ENCODE measurements at regions not wholly inside any gene's neighbourhood (a gene's known extent, or its start where the extent isn't known, plus 50 kb on each side); places are given as distances from the start of the nearest gene placed in this dataset.

- no peak overlapping the region for H3K27ac ChIP-seq
- no peak overlapping the region for H3K4me3 ChIP-seq
These were observed 872.3 kb downstream of the MAT2B start for GRCh38 chr5:164377746-164378145.

- no peak overlapping the region for H3K4me3 ChIP-seq
- no peak overlapping the region for H3K27ac ChIP-seq
These were observed 878.2 kb downstream of the MAT2B start for GRCh38 chr5:164383662-164384061.

- Histone ChIP-seq H3K27ac (no peak overlapping the region), H3K4me3 (no peak overlapping the region)
These were observed 887.1 kb downstream of the MAT2B start for GRCh38 chr5:164392531-164392930.

- Histone ChIP-seq H3K27ac (no peak overlapping the region), H3K4me3 (no peak overlapping the region)
These were observed 889.3 kb downstream of the MAT2B start for GRCh38 chr5:164394686-164395194.

DNA sequence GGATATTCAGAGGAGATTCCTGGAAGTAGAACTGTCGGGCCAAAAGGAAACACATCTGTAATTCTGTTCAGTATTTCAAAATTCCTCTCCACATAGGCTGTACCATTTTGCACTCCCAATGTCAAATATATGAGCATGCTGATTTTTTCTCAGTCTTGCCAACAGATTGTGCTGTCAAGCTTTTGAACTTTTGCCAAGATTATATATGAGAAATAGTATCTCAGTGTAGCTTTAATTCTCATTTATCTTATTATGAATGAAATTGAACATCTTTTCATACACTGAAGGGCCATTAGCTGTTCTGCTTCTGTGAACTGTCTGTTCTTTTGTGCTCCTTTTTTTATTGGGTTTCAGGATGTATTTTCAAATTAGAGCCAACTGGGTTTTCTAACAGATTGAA, 907.1 kb downstream of the MAT2B start:
- Histone ChIP-seq H3K27ac (no peak overlapping the region), H3K4me3 (no peak overlapping the region)

- Histone ChIP-seq H3K4me3 (no peak overlapping the region), H3K27ac (no peak overlapping the region)
These were observed 914.7 kb downstream of the MAT2B start for GRCh38 chr5:164420161-164420560.

DNA sequence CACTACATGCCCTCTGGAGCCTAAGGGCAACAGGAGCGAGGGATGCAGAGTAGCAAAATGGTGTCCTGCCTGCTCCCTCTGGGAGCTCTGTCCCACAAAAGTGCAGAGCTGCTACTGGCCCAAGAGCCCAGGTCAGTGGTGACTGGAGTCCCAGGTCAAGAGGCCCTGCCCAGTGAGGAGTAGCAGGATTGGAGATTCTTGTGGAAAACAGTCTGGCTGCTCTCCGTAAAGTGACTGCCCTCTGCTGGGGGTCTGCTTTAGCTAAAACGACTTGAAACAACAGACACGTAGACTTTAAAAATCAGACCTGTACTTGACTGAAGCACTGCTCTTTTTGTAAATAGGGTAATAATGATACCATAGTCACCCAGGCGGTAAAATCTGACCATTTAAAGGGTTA, 917.0 kb downstream of the MAT2B start:
- Histone ChIP-seq H3K27ac (no peak overlapping the region), H3K4me3 (no peak overlapping the region)

- H3K27ac ChIP-seq = no peak overlapping the region
- no peak overlapping the region for H3K4me3 ChIP-seq
These were observed 926.4 kb downstream of the MAT2B start for GRCh38 chr5:164431634-164432304.

- Histone ChIP-seq H3K27ac (no peak overlapping the region), H3K4me3 (no peak overlapping the region)
These were observed 927.9 kb downstream of the MAT2B start for GRCh38 chr5:164433106-164433870.

DNA sequence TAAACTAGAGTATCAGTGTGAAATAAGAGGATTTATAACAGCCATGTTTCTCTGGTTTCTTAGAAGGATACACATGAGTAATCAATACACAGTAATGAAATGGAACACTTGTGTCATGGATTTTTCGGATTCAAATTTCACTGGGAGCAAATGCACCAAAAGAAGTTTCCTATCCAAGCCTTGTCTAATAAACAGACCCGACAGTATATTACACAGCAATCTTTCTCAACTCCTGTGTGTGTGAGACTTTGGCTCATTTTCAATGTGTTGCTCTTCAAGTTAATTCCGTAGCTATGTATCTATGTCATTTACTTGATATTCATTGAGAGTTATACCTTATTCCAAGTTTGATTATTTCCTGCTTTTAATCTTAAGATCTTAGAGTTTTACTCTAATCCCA, 930.2 kb downstream of the MAT2B start:
- Histone ChIP-seq H3K4me3 (no peak overlapping the region), H3K27ac (no peak overlapping the region)

DNA sequence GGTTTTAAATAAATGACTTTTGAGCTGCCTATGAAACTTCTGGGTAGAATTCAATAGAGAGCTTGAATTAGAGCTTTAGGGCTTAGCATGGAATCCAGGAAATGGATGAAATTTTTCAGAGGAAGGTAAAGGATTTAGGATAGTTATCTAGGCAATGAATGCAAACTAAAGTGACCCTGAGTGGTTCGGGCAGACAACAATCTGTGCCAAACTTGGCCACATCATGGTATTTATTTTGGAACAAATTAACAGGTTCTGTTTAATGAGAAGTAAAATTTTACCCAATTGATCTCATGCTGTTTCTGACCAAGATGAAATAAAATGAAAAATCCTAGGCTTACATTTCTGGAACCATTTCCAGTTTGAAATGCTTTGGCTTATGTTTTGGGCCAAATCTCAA, 934.4 kb downstream of the MAT2B start:
- Histone ChIP-seq H3K27ac (no peak overlapping the region), H3K4me3 (no peak overlapping the region)

- Histone ChIP-seq H3K27ac (no peak overlapping the region), H3K4me3 (no peak overlapping the region)
These were observed 944.0 kb downstream of the MAT2B start for GRCh38 chr5:164449460-164449859.

DNA sequence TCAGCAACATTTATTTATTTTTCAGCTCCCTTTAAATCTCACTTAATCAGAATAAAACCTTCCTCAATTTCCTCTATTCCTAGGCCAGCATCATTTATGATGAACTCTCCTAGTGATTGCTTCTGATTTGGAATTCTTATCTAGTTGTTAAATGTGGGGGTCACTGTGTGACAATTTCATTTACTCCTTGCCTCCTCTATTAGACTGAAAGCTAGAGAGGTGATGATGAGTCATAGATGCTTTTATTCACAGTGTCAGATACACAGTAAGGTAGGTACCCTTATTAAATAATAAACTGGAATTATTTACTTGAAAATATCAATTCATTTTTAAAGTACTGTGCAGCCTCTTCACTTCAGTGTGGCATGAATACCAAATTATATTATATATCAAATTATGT, 960.6 kb downstream of the MAT2B start:
- H3K27ac ChIP-seq = no peak overlapping the region
- H3K4me3 ChIP-seq = no peak overlapping the region

GRCh38 chr5:164470312-164470711, 964.9 kb downstream of the MAT2B start:
- Histone ChIP-seq H3K27ac (no peak overlapping the region), H3K4me3 (no peak overlapping the region)

GRCh38 chr5:164472165-164472564, 966.7 kb downstream of the MAT2B start:
- no peak overlapping the region for H3K27ac ChIP-seq
- H3K4me3 ChIP-seq = no peak overlapping the region

GRCh38 chr5:164475339-164475977, 970.0 kb downstream of the MAT2B start:
- Histone ChIP-seq H3K27ac (no peak overlapping the region), H3K4me3 (no peak overlapping the region)

GRCh38 chr5:164481270-164481669, 975.9 kb downstream of the MAT2B start:
- no peak overlapping the region for H3K4me3 ChIP-seq
- H3K27ac ChIP-seq = no peak overlapping the region

DNA sequence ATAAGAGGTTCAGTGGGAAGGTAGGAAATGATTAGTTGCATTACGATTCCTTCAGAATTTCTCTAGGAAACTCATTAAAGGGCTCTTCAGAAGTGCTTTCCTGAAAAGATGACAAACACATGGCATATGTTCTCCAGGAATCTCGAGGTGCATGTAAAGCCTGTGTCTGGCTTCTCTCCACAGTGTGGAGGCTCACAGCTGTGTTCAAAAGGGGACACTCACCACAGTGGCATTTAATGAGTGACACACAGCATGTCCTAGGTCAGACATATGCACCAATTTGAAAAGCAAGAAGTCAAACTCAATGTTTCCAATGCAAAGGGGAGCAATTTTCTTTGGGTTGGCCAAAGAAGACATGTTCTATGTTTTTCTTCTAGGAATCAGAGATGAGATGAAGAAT, 976.9 kb downstream of the MAT2B start:
- Histone ChIP-seq H3K27ac (no peak overlapping the region), H3K4me3 (no peak overlapping the region)

GRCh38 chr5:164484948-164485347, 979.5 kb downstream of the MAT2B start:
- no peak overlapping the region for H3K27ac ChIP-seq
- no peak overlapping the region for H3K4me3 ChIP-seq

GRCh38 chr5:164487939-164488338, 982.5 kb downstream of the MAT2B start:
- H3K27ac ChIP-seq = no peak overlapping the region
- no peak overlapping the region for H3K4me3 ChIP-seq
